AG10803 (cell line): ENCODE measurements at regions not wholly inside any gene's neighbourhood (a gene's known extent, or its start where the extent isn't known, plus 50 kb on each side); places are given as distances from the start of the nearest gene placed in this dataset.

ENCODE experiments used
- DNase-seq: peaks from one replicate; pipeline ENCODE4 v3.0.0; 2010; ENCODE audit warnings: low read depth
- H3K4me3 ChIP-seq: 2 replicates; pipeline ENCODE4 v1.5.1; 2011; ENCODE audit warnings: mild to moderate bottlenecking, low read length, control low read depth
- TF ChIP-seq, protein P1 (sequence below): conservative IDR thresholded peaks from 2 replicates; pipeline ENCODE4 v1.5.1; 2011; ENCODE audit warnings: mild to moderate bottlenecking, low read length, control low read depth, inconsistent platforms

DNA sequence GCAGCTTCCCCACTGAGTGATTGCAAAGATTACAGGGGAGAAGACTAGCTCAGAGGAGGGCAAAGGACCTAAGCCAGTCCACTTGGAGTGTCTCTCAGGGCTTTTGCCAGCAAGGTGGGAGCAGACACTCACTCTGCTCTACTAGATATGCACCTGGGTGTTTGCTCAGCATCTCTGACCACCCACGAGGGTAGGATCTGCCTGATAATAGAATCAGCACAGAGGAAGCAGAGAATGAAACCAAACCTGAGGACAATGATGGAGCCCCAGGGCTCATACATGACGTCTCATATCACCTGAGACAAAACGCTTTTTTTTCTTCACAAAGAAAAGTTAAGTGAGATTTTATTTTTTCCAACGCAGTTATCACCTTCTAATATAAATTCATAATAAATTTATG, 79.4 kb downstream of the RRAGC start:
- DNase-seq: no peak
- no peak overlapping the region for H3K4me3 ChIP-seq
- TF ChIP-seq, protein P1, sequence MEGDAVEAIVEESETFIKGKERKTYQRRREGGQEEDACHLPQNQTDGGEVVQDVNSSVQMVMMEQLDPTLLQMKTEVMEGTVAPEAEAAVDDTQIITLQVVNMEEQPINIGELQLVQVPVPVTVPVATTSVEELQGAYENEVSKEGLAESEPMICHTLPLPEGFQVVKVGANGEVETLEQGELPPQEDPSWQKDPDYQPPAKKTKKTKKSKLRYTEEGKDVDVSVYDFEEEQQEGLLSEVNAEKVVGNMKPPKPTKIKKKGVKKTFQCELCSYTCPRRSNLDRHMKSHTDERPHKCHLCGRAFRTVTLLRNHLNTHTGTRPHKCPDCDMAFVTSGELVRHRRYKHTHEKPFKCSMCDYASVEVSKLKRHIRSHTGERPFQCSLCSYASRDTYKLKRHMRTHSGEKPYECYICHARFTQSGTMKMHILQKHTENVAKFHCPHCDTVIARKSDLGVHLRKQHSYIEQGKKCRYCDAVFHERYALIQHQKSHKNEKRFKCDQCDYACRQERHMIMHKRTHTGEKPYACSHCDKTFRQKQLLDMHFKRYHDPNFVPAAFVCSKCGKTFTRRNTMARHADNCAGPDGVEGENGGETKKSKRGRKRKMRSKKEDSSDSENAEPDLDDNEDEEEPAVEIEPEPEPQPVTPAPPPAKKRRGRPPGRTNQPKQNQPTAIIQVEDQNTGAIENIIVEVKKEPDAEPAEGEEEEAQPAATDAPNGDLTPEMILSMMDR: no peak

DNA sequence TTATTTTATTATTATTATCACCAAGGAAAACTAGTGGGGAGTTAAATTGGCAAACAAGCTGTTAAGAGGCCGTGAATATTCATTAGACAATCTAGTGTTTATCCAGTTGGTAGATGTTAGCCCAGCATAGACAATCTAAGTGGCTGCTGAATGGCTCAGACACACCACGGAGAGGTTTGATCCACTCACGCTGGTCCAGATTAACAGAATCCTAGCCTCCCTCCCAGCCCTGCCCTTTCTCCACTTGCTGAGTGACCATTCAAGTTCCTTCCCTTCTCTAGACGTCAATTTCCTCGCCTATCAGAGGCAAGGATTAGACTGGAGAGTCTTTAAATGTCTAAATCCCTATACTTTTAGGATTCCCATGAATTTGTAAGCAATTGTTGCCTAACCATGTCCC, 80.1 kb downstream of the RRAGC start:
- no peak overlapping the region for H3K4me3 ChIP-seq
- TF ChIP-seq, protein P1: no peak
- no peak for DNase-seq

DNA sequence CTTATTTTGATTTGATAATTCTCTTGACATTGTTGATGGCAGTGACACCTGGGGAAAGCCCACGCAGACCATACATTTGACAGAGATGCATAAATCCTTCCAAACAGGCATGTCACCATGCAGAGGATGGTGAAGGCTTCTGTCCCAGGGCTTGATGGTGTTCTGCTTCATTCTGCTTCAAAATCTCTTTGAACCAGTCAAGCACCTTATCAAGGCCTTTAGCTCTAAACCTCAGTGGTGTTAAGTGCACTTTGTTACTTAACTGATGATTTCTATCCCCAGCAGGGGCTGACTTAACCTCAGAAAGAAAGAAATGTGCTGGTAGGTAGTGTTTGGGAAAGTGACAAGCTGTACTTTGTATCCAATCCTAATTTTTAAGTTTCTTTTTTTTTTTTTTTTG, 81.1 kb downstream of the RRAGC start:
- H3K4me3 ChIP-seq: no peak overlapping the region
- TF ChIP-seq, protein P1: no peak
- DNase-seq: no peak

DNA sequence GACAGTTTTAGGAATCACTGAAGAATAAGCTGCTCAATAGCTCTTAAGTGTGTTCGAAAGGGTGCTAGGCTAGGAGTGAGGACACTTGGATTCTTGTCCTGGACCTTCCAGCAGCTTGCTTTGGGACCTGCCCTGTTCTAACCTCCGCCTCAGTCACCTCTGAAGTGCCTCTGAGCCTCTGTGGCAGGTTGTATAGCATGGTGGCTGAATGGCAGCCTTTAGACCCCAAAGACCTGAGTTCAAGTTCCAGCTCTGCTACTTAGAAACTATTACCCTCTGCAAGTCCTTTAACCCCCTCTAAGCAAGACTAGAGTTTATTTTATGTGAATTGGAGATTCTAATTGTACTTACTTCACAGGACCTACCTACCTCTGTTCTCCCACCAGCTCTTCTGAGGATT, 81.5 kb downstream of the RRAGC start:
- H3K4me3 ChIP-seq: no peak overlapping the region
- TF ChIP-seq, protein P1: no peak
- no peak for DNase-seq

GRCh38 chr1:38777464-38777957, 82.1 kb downstream of the RRAGC start:
- DNase-seq: no peak
- no peak overlapping the region for H3K4me3 ChIP-seq
- TF ChIP-seq, protein P1: no peak

- TF ChIP-seq, protein P1: no peak
- no peak for DNase-seq
- no peak overlapping the region for H3K4me3 ChIP-seq
Measured at GRCh38 chr1:38776466-38777065, 83.0 kb downstream of the RRAGC start.

DNA sequence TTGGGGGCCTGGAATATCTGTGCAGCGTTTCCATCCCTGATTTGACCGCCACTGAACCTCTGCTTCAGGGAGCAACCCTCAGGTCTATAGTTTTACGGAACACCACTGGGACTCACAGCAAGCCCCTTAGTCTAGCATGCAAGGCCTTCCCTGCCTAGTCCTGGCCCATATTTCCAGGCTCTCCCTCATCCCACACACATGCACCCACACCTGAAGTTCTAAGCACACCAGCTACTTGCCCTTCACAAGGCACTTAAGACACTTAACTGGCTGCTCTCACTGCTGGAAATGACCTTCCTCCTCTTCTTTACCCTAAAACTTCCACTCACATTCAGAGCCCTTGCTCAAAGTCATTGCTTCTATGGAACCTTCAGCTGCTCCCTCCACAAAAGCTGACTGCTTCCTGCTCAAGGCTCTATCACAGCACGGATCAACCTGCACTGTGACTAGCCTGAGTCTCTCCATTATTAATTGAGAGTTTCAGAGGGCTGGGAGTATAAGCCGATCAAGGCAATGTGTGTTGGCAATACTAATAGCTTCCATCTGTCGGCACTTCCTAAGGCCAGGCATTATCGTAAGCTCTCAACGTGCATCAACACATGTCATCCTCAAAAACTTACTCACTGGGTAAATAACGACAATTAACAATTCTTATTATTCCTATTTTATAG, 84.3 kb downstream of the RRAGC start:
- no peak for DNase-seq
- TF ChIP-seq, protein P1: no peak
- H3K4me3 ChIP-seq: no peak overlapping the region
